ENCODE measurements at regions not wholly inside any gene's neighbourhood (a gene's known extent, or its start where the extent isn't known, plus 50 kb on each side); places are given as distances from the start of the nearest gene placed in this dataset.
"Not testable (repeated sequence)": the region's sequence is repeated elsewhere in the genome, so short reads cannot be mapped to it uniquely, and the experiment has no call there.

DNA sequence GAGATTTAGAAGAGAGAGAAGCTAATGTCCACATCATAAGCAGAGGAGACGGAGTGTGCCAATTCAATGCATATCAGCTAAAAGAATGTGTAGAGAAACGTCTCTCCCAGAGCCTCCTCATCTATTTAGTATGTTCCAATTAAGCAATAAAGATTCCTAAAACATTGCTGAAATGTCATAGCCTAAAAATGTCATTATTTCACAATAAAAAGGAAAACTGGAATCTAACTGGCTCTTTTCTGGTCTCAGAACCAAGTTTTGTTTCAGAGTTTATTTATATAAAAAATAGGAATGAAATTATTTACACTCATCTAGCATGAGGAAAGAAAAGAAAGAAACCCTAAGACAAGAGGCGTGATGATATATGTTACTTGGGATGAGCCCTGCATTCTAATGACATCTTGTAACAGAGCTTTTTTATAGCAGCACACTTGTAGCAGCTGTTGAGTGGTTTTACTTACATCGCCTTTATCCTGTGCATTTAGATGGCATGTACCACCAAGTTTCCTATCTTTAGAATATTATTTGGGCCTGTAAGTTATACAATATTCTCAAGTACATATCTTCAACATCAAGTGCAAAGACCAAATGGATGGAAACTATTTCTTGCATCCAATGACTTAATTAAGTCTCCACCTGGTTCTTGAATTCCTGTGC, 266.3 kb upstream of the PRKD1 start:
- Histone ChIP-seq H3K27me3 (ENCODE audit: control insufficient read depth, insufficient read depth, low read length) (no peaks in the 10 kb centered on the region), H3K9me3 (ENCODE audit: control insufficient read depth, insufficient read depth, low read length) (no peaks in the 10 kb centered on the region), H3K9ac (ENCODE audit: low read depth, low read length) (no peak overlapping the region), H3K4me1 (ENCODE audit: control insufficient read depth, insufficient read depth, low read length) (peaks cover 15% of the 10 kb centered on the region), H3K27ac (ENCODE audit: low read depth, low read length) (no peak overlapping the region), H3K4me3 (ENCODE audit: low read depth, low read length) (no peak overlapping the region), H3K36me3 (ENCODE audit: control insufficient read depth, insufficient read depth, low read length) (no peaks in the 10 kb centered on the region)

DNA sequence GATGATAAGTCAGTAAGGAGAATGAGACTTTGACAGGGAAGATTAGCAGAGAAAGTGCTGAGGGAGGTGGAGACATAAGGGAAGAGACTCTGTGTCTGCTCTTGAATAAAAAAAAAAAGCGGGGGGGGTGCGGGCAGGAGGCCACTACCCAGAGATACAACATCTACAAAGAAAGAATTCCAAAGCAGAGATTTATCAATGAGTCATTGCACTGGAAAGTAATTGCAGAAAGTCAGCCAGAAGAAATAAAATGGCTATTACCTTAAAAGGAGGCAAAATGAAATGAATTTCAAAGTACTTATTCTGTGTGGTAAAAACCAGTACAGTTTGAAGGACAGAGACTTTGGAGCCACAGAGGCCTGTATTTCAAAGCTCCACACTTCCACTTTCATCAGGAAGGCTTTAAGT, 267.1 kb upstream of the PRKD1 start:
- Histone ChIP-seq H3K4me1 (ENCODE audit: control insufficient read depth, insufficient read depth, low read length) (peaks cover 15% of the 10 kb centered on the region), H3K36me3 (ENCODE audit: control insufficient read depth, insufficient read depth, low read length) (no peaks in the 10 kb centered on the region), H3K27ac (ENCODE audit: low read depth, low read length) (no peak overlapping the region), H3K9ac (ENCODE audit: low read depth, low read length) (no peak overlapping the region), H3K4me3 (ENCODE audit: low read depth, low read length) (no peak overlapping the region), H3K27me3 (ENCODE audit: control insufficient read depth, insufficient read depth, low read length) (no peaks in the 10 kb centered on the region), H3K9me3 (ENCODE audit: control insufficient read depth, insufficient read depth, low read length) (no peaks in the 10 kb centered on the region)

GRCh38 chr14:30195941-30196340, 268.3 kb upstream of the PRKD1 start:
- Histone ChIP-seq H3K4me1 (ENCODE audit: control insufficient read depth, insufficient read depth, low read length) (peaks cover 15% of the 10 kb centered on the region), H3K27me3 (ENCODE audit: control insufficient read depth, insufficient read depth, low read length) (no peaks in the 10 kb centered on the region), H3K9ac (ENCODE audit: low read depth, low read length) (no peak overlapping the region), H3K4me3 (ENCODE audit: low read depth, low read length) (no peak overlapping the region), H3K36me3 (ENCODE audit: control insufficient read depth, insufficient read depth, low read length) (no peaks in the 10 kb centered on the region), H3K27ac (ENCODE audit: low read depth, low read length) (no peak overlapping the region), H3K9me3 (ENCODE audit: control insufficient read depth, insufficient read depth, low read length) (no peaks in the 10 kb centered on the region)

DNA sequence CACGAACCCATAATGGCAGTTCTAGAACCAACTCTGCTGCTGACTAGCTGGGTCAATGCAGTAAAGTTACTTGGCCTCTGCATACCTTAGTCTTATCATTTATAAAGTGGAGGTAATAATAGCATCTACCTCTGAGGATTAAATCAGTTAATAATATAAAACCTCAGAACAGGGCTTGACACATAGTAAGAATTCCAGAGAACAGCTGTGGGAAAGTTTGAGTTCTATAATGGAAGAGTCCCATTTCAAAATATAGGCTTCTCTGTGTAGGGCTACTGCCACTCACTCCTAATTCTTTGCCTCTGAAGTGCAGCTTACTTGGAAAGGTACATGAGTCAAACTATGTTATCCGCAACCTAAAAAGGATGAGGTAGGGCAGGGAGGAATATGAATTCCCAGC, 269.2 kb upstream of the PRKD1 start:
- Histone ChIP-seq H3K27ac (ENCODE audit: low read depth, low read length) (no peak overlapping the region), H3K36me3 (ENCODE audit: control insufficient read depth, insufficient read depth, low read length) (no peaks in the 10 kb centered on the region), H3K4me3 (ENCODE audit: low read depth, low read length) (no peak overlapping the region), H3K9ac (ENCODE audit: low read depth, low read length) (no peak overlapping the region), H3K4me1 (ENCODE audit: control insufficient read depth, insufficient read depth, low read length) (peaks cover 15% of the 10 kb centered on the region), H3K27me3 (ENCODE audit: control insufficient read depth, insufficient read depth, low read length) (no peaks in the 10 kb centered on the region), H3K9me3 (ENCODE audit: control insufficient read depth, insufficient read depth, low read length) (no peaks in the 10 kb centered on the region)

DNA sequence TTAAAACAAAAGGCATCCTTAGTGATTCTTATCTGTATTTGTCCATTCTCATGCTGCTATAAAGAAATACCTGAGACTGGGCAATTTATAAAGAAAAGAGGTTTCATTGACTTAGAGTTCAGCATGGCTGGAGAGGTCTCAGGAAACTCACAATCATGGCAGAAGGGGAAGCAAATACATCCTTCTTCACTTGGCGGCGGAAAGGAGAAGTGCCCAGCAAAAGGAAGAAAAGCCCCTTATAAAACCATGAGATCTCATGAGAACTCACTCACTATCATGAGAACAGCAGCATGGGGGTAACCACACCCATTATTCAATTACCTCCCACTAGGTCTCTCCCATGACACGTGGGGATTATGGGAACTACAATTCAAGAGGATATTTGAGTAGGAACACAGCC, 271.1 kb upstream of the PRKD1 start:
- peaks cover 15% of the 10 kb centered on the region for H3K4me1 ChIP-seq (ENCODE audit: control insufficient read depth, insufficient read depth, low read length)
- not testable (repeated sequence) for H3K9me3 ChIP-seq (ENCODE audit: control insufficient read depth, insufficient read depth, low read length); H3K4me3 ChIP-seq (ENCODE audit: low read depth, low read length); H3K9ac ChIP-seq (ENCODE audit: low read depth, low read length); H3K36me3 ChIP-seq (ENCODE audit: control insufficient read depth, insufficient read depth, low read length); H3K27me3 ChIP-seq (ENCODE audit: control insufficient read depth, insufficient read depth, low read length); H3K27ac ChIP-seq (ENCODE audit: low read depth, low read length)

DNA sequence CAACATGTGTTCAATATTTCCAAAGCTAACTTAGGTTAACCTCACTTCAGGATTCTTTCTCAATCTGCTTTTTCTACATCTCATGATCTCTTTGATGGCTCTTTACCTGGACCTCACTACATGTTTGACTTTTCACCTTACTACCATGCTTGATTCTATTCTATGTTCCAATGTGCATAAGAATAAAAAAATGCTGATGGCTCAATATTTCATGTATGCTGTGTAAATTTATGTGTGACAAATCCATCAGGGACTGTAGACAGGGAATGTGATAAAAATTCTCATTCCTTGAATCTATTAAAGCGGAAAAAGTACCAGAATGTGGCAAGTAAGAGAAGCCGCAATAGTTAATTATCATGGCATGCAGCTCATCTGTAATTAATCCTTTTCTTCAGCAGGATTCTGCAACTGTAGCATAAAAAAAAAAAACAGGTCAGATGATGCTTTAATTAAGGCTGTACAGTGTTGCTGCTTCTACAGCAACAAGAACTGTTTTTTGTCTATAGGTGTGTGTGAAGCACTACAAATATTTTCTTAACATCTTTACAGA, 276.9 kb upstream of the PRKD1 start:
- H3K36me3 ChIP-seq (ENCODE audit: control insufficient read depth, insufficient read depth, low read length), result no peaks in the 10 kb centered on the region
- no peak overlapping the region for H3K27ac ChIP-seq (ENCODE audit: low read depth, low read length)

GRCh38 chr14:30209136-30209535, 281.5 kb upstream of the PRKD1 start:
- no peak overlapping the region for H3K27ac ChIP-seq (ENCODE audit: low read depth, low read length)
- H3K4me1 ChIP-seq (ENCODE audit: control insufficient read depth, insufficient read depth, low read length), result no peaks in the 10 kb centered on the region
- H3K36me3 ChIP-seq (ENCODE audit: control insufficient read depth, insufficient read depth, low read length), result no peaks in the 10 kb centered on the region
- no peaks in the 10 kb centered on the region for H3K9me3 ChIP-seq (ENCODE audit: control insufficient read depth, insufficient read depth, low read length)
- H3K4me3 ChIP-seq (ENCODE audit: low read depth, low read length), result no peak overlapping the region
- no peaks in the 10 kb centered on the region for H3K27me3 ChIP-seq (ENCODE audit: control insufficient read depth, insufficient read depth, low read length)
- no peak overlapping the region for H3K9ac ChIP-seq (ENCODE audit: low read depth, low read length)

More for the DNA sequence above, 276.9 kb upstream of the PRKD1 start:
- H3K4me3 ChIP-seq (ENCODE audit: low read depth, low read length), result no peak overlapping the region
- no peaks in the 10 kb centered on the region for H3K4me1 ChIP-seq (ENCODE audit: control insufficient read depth, insufficient read depth, low read length)
- H3K9me3 ChIP-seq (ENCODE audit: control insufficient read depth, insufficient read depth, low read length), result no peaks in the 10 kb centered on the region
- no peak overlapping the region for H3K9ac ChIP-seq (ENCODE audit: low read depth, low read length)
- H3K27me3 ChIP-seq (ENCODE audit: control insufficient read depth, insufficient read depth, low read length), result no peaks in the 10 kb centered on the region

- H3K9me3 ChIP-seq (ENCODE audit: control insufficient read depth, insufficient read depth, low read length), result no peaks in the 10 kb centered on the region
- H3K27me3 ChIP-seq (ENCODE audit: control insufficient read depth, insufficient read depth, low read length), result no peaks in the 10 kb centered on the region
- H3K4me3 ChIP-seq (ENCODE audit: low read depth, low read length), result no peak overlapping the region
- H3K9ac ChIP-seq (ENCODE audit: low read depth, low read length), result no peak overlapping the region
- no peaks in the 10 kb centered on the region for H3K36me3 ChIP-seq (ENCODE audit: control insufficient read depth, insufficient read depth, low read length)
- no peaks in the 10 kb centered on the region for H3K4me1 ChIP-seq (ENCODE audit: control insufficient read depth, insufficient read depth, low read length)
- H3K27ac ChIP-seq (ENCODE audit: low read depth, low read length), result no peak overlapping the region
These were observed 283.0 kb upstream of the PRKD1 start for GRCh38 chr14:30210630-30211029.

DNA sequence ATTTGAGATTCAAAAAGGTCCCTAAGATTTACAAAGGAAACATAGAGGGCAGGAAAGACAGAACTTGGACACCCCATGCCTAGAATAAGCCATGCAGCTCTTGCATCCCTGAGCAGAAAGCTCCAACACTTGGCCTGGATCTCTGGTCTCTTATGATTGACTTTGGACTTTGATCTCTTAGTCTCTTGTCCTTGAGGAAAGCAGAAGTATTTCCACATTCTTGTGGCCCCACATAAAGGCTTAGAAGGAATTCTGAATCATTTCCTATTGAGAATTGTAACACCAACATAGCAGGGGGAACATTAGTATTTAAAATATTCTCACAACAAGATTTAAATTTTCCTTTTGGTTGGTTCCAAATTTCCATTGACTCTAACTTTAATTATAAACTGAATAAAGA, 283.7 kb upstream of the PRKD1 start:
- H3K27me3 ChIP-seq (ENCODE audit: control insufficient read depth, insufficient read depth, low read length), result no peaks in the 10 kb centered on the region
- no peaks in the 10 kb centered on the region for H3K9me3 ChIP-seq (ENCODE audit: control insufficient read depth, insufficient read depth, low read length)
- H3K36me3 ChIP-seq (ENCODE audit: control insufficient read depth, insufficient read depth, low read length), result no peaks in the 10 kb centered on the region
- no peak overlapping the region for H3K27ac ChIP-seq (ENCODE audit: low read depth, low read length)
- H3K9ac ChIP-seq (ENCODE audit: low read depth, low read length), result no peak overlapping the region
- H3K4me3 ChIP-seq (ENCODE audit: low read depth, low read length), result no peak overlapping the region
- no peaks in the 10 kb centered on the region for H3K4me1 ChIP-seq (ENCODE audit: control insufficient read depth, insufficient read depth, low read length)

- Histone ChIP-seq H3K27ac (ENCODE audit: low read depth, low read length) (no peak overlapping the region), H3K36me3 (ENCODE audit: control insufficient read depth, insufficient read depth, low read length) (no peaks in the 10 kb centered on the region), H3K4me3 (ENCODE audit: low read depth, low read length) (no peak overlapping the region), H3K4me1 (ENCODE audit: control insufficient read depth, insufficient read depth, low read length) (no peaks in the 10 kb centered on the region), H3K27me3 (ENCODE audit: control insufficient read depth, insufficient read depth, low read length) (no peaks in the 10 kb centered on the region), H3K9ac (ENCODE audit: low read depth, low read length) (no peak overlapping the region), H3K9me3 (ENCODE audit: control insufficient read depth, insufficient read depth, low read length) (no peaks in the 10 kb centered on the region)
These were observed 286.4 kb upstream of the PRKD1 start for GRCh38 chr14:30214014-30214413.

DNA sequence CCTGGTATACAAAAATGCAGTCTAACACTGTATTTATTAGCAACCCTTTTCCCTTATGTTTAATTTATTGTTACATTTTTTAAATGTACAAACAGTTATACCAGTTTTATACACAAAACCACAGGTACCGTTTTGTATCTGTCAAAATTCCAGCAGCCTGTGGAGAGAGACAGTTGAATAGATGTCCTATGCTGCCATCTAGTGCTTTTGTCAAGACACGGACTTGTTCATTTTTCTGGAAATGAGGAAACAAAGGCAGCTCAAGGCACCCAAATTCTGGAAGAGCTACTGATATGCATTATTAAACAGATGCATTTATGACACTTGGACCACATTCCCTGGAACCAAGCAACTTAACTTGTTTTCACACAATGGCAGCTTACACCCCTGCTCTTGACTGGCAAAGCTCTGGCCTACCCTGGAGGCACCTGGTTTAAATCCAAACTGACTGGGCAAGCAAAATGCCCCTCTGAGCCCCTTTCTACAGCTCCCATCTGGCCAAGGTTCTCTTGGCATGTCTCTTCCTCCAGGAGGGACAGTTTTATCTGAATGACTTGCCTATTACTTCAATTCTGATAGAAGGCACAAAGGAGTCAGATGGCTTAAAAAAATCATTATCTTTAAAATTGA, 286.9 kb upstream of the PRKD1 start:
- Histone ChIP-seq H3K36me3 (ENCODE audit: control insufficient read depth, insufficient read depth, low read length) (no peaks in the 10 kb centered on the region), H3K9me3 (ENCODE audit: control insufficient read depth, insufficient read depth, low read length) (no peaks in the 10 kb centered on the region), H3K4me1 (ENCODE audit: control insufficient read depth, insufficient read depth, low read length) (no peaks in the 10 kb centered on the region), H3K27me3 (ENCODE audit: control insufficient read depth, insufficient read depth, low read length) (no peaks in the 10 kb centered on the region), H3K9ac (ENCODE audit: low read depth, low read length) (no peak overlapping the region), H3K4me3 (ENCODE audit: low read depth, low read length) (no peak overlapping the region), H3K27ac (ENCODE audit: low read depth, low read length) (no peak overlapping the region)
